ENCODE measurements at regions not wholly inside any gene's neighbourhood (a gene's known extent, or its start where the extent isn't known, plus 50 kb on each side); places are given as distances from the start of the nearest gene placed in this dataset.

DNA sequence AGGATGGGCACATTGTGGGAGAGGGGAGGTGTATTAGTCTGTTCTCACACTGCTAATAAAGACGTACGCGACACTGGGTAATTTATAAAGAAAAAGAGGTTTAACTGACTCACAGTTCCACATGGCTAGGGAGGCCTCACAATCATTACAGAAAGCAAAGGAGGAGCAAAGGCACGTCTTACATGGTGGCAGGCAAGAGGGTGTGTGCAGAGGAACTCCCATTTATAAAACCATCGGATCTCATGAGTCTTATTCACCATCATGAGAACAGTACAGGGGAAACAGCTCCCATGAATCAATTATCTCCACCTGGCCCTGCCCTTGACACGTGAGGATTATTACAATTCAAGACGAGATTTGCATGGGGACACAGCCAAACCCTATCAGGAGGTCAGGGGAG is 266.7 kb downstream of the HAUS1 start:
- no peak overlapping the region for H3K4me3 ChIP-seq (ENCODE audit: low read length)
- DNase-seq (ENCODE audit: low read depth): no peak
- TF ChIP-seq CTCF (conservative IDR thresholded peaks at IDR 0.05; ENCODE audit: low read depth, low read length): no peak

- H3K4me3 ChIP-seq (ENCODE audit: low read length): no peak overlapping the region
- DNase-seq (ENCODE audit: low read depth): no peak
- TF ChIP-seq CTCF (conservative IDR thresholded peaks at IDR 0.05; ENCODE audit: low read depth, low read length): no peak
Observed at GRCh38 chr18:46372670-46373069, 268.5 kb downstream of the HAUS1 start.

GRCh38 chr18:46373131-46373530 is 268.9 kb downstream of the HAUS1 start:
- H3K4me3 ChIP-seq (ENCODE audit: low read length): no peak overlapping the region
- TF ChIP-seq CTCF (conservative IDR thresholded peaks at IDR 0.05; ENCODE audit: low read depth, low read length): no peak
- no peak for DNase-seq (ENCODE audit: low read depth)

DNA sequence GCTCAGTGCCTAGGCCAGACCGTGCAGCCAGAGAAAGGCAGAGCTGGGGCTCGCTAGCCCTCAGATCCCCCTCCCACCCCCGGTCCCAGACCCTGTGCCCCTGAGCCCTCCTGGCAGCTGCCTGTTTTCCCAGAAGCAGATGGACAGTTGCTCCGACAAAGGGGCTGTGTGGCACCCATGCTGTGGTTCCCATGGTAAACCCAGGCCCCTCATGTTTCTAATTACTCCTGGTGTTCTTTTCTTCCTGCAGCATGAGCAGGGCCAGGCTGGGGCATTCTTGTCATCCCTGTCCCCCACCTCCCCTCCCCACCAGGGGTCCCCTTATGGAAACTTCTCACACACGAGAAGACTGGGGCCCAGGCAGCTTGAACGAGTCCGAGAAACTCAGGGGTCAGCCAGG is 269.6 kb downstream of the HAUS1 start:
- no peak for TF ChIP-seq CTCF (conservative IDR thresholded peaks at IDR 0.05; ENCODE audit: low read depth, low read length)
- DNase-seq (ENCODE audit: low read depth): no peak
- H3K4me3 ChIP-seq (ENCODE audit: low read length): no peak overlapping the region

- DNase-seq (ENCODE audit: low read depth): no peak
- TF ChIP-seq CTCF (conservative IDR thresholded peaks at IDR 0.05; ENCODE audit: low read depth, low read length): no peak
- no peak overlapping the region for H3K4me3 ChIP-seq (ENCODE audit: low read length)
Observed at GRCh38 chr18:46374850-46375249, 270.7 kb downstream of the HAUS1 start.

DNA sequence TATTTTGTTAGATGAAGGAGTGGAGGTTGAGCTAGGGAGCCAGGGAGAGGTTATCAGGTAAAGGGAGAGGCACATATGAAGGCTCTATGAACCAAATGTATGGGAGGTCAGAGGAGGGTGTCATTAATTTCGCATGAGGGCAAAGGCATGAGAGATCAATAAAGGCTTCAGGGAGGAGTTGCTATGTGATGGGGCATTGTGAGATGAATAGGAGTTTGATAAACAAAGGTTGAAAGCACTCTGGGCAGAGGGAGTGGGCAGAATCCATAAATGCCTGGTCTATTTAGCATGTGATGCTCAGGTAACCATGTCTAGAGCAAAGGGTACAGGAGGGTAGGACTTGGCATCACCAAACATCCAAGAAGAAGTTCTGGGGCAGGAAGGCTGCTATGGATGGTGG is 273.4 kb downstream of the HAUS1 start:
- no peak for TF ChIP-seq CTCF (conservative IDR thresholded peaks at IDR 0.05; ENCODE audit: low read depth, low read length)
- DNase-seq (ENCODE audit: low read depth): no peak

DNA sequence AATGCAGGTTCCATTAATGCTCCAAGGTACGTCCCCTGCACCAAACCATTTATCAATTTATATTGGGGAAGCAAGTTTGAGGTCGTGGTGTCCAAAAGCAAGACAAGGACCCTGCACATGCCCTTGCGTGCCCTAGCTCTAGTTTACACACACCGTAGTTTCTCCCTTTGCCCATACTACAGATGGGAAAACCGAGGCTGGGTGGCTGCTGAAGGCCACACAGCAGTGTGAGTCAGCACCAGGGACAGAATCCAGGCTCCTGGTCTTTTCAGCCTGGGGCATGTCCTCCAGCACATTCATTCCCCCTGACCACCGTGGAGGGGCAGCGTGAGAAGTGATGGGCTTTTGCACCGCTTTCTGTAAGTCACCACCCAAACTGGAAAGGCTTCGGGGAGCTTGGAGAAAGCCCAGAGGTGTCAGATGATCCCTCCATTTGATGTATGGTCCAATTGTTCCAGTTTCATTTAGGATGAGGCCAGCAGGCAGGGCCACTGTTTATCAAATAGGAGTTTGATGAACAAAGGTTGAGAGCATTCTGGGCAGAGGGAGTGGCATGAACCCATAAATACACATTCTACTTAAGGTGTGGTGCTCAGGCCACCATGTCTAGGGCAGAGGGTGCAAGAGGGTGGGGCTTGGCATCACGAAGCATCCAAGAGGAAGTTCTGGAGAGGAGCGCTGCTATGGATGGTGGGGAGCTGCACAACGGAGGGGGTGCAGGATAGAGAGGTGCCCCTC is 274.1 kb downstream of the HAUS1 start:
- DNase-seq (ENCODE audit: low read depth): no peak
- TF ChIP-seq CTCF (conservative IDR thresholded peaks at IDR 0.05; ENCODE audit: low read depth, low read length): no peak
- no peak overlapping the region for H3K4me3 ChIP-seq (ENCODE audit: low read length)

More for the DNA sequence above, 273.4 kb downstream of the HAUS1 start:
- H3K4me3 ChIP-seq (ENCODE audit: low read length): no peak overlapping the region

Measured in retinal pigment epithelial cell (primary cell).